GM12873 (cell line): ENCODE measurements at regions not wholly inside any gene's neighbourhood (a gene's known extent, or its start where the extent isn't known, plus 50 kb on each side); places are given as distances from the start of the nearest gene placed in this dataset.

Source experiments
- TF ChIP-seq, protein P1 (sequence below): IDR thresholded peaks from 2 replicates; pipeline ENCODE4 v1.5.1; 2012; ENCODE audit warnings: low read depth, mild to moderate bottlenecking, moderate library complexity, low read length, control low read depth; ENCODE audit not compliant: insufficient read depth; ENCODE audit errors: missing control alignments

DNA sequence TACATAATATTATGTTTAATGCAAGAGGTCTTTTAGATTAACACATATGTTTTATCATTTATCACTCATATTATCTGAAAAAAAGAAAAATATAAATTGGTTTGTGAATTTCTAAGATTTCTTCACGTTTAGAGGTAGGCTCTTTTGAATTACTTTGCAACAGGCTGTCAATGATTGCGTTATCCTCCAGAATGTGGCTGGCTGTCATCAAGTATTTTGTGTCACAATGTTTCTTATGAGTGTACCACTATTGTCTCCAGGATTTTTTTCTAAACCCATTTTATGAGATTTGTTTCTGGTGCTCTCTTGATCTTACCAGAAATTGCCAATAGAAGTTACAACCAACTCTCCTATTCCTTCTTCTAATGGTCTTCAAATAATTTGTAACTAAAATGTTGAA lies 307.9 kb downstream of the DMAC1 start:
- TF ChIP-seq, protein P1, sequence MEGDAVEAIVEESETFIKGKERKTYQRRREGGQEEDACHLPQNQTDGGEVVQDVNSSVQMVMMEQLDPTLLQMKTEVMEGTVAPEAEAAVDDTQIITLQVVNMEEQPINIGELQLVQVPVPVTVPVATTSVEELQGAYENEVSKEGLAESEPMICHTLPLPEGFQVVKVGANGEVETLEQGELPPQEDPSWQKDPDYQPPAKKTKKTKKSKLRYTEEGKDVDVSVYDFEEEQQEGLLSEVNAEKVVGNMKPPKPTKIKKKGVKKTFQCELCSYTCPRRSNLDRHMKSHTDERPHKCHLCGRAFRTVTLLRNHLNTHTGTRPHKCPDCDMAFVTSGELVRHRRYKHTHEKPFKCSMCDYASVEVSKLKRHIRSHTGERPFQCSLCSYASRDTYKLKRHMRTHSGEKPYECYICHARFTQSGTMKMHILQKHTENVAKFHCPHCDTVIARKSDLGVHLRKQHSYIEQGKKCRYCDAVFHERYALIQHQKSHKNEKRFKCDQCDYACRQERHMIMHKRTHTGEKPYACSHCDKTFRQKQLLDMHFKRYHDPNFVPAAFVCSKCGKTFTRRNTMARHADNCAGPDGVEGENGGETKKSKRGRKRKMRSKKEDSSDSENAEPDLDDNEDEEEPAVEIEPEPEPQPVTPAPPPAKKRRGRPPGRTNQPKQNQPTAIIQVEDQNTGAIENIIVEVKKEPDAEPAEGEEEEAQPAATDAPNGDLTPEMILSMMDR = no peak

DNA sequence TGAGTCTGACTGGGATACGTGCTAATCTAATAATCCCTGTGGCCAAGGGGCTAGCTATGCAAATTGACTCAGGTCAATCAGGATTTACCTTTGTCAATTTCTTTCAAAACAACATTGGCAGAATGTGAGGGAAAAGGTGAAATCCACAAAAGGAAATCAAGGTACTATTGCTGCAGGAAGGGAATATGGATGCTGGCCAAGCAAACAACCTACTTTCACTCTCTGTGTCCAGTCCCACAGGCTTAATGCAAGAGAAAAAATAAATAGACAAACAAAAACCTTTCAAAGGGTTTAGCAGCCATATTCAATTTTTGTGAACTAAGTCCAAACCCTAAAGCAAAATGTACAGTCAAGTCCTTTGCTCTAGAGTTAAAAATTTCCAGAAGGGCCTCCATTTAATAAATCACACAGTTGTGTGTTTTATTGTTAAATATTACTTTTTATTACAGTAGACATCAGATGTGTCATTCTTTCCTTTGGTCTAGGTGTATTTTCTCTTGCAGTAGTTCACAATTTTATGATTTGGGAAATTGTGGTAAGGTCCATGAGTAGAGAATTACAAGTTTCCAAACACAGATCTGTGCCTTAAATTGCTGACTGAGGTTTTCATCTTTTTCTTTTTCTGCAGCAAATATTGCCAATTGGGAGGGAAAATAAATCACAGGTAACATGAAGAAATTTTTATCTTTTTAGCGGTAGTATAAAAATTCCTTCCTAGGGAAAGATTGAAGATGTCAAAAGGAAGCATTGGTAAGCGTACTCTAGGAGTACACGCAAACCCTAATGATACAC lies 309.1 kb downstream of the DMAC1 start:
- TF ChIP-seq, protein P1 = no peak

DNA sequence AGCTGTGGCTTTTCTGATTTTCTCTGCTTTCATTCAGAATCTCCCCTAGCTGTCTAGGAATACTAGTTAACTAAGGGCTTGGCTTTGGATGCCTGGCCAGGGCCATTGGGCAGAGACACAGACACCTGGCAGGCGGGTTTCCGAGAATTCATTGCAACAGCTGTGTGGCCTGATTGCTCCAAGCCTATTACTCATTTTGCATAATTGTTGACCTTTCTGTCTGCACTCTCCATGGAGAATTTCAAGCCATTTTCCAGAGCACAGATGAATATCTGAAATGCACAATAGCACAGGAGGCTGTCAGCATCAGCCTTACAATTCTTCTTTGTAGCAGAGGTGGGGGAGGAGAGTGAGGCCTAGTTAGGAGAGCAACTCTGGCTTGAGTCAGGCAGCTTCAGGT lies 310.5 kb downstream of the DMAC1 start:
- TF ChIP-seq, protein P1 = no peak

DNA sequence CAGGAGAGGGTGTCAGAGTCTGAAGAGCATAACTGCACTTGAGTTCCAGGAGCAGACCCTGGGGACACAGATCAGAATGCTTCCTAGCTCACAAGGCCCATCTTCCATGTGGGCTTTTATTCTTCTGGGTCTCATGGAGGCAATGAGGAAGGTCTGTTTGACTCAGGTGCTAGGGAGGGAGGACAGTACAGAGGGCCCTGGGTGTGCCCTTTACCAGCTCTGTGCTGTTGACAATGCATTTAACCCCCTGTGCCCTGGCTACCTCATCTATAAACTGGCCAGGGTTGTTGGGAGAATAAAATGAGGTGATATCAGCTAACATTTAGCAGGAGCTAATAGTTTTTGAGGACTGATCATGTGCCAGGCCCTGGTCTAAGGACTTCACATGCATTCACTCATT lies 318.0 kb downstream of the DMAC1 start:
- TF ChIP-seq, protein P1 = no peak

DNA sequence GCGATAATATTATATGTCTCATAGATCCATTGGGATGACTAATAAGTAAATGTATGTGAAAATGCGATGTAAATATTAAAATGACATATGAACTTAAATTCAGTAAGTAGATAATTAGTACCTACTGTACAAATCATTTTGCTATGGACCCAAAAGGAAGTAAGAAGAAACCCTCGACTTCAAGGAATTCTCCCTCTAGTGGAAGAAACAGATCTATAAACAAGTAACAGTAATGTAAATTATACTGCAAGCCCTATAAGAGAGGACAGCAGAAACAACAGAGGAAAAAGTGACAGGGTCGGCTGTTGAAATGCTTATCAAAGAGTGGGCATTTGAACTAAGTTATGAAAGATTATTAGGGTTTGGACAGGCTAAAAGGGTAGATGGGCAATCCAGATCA lies 320.3 kb downstream of the DMAC1 start:
- TF ChIP-seq, protein P1 = no peak

DNA sequence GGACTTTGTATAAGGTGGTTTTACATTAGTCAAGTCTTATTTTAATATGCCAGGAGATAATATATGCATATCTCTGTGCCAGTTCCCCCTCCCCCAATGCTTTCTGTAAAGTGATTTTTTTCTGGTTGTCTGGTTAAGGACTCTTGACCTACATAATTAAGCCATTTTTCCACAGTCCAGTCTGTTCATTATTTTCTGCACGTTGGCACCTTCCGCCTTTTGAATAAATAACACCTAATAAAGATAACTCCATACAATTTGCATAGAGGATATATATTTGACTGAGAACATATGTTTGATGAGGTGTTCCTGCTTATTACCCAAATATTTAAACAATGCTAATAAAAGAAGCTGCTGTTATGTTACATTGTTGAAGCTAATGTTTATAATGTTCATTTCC lies 320.9 kb downstream of the DMAC1 start:
- TF ChIP-seq, protein P1 = no peak

DNA sequence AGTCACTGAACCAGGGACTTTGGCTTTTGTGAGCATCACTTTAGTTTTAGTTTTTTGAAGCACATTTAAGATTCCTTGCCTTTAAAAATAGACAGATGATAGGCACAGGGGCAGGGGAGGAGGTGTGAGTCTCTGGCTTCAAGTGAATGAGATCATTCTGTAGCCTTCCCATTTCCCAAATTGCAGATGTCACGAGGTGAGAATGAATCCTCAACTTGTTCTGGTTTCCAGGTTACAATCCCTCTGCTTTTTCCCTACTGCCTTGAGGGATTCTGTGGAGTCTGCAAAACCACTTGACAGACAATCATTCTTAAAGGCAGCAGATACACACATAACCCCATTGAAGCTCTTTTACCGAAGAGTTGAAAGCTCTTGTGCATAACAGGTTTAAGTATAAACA lies 332.4 kb downstream of the DMAC1 start:
- TF ChIP-seq, protein P1 = no peak
